DMS53 (cell line): ENCODE measurements at regions not wholly inside any gene's neighbourhood (a gene's known extent, or its start where the extent isn't known, plus 50 kb on each side); places are given as distances from the start of the nearest gene placed in this dataset.
"Not testable (repeated sequence)": the region's sequence is repeated elsewhere in the genome, so short reads cannot be mapped to it uniquely, and the experiment has no call there.

Experiments
- DNase-seq: peaks from one replicate; lab custom pipeline; 2025; lab: John Stamatoyannopoulos, UW

DNA sequence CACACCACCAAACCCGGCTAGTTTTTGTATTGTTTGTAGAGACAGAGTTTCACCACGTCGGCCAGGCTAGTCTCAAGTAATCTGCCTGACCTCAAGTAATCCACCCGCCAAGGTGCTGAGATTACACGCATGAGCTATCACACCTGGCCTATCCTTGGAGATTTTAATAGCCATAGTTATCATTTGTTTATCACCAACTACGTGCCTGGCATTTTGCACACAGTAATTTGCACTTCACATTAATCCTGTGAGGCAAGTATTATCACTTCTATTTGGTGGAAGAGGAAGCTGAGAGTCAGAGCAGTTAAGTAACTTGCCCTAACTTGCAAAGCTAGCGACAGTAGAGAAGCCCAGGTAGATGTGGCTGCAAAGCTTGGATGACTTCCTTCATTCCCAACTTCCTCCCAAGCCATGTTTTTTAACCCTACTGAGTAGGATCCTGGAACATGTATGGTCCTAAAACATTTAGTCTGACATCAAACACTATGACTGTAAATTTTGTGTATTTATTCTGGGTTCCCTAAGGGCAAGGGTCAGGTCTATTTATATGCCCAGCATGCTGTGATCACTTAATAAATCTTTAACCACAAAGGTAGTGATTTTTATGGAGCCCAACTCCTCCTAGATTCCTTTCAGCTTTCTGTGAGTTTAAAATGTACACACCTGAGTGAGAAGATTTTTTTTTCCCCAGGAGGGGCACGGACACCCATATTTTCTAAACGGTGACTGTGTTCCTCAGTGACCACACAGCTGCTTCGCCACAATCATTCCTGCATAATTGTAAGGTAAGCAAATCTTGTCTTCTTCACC is 100.2 kb upstream of the RAI14 start:
- peak; percentile 64 for DNase-seq

DNA sequence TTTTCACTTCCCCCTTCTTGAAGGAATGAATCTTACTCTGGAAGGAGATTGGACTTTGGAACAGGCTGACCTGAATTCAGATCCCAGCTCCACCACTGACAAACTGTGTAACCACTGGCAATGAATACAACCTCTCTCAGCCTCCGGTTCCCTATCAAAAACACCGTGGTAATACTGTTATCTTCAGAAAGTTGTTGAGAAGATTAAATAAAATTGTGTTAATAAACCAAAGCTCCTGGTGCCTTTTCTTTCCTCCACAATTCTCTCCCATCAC is 99.7 kb upstream of the RAI14 start:
- no peak for DNase-seq

DNA sequence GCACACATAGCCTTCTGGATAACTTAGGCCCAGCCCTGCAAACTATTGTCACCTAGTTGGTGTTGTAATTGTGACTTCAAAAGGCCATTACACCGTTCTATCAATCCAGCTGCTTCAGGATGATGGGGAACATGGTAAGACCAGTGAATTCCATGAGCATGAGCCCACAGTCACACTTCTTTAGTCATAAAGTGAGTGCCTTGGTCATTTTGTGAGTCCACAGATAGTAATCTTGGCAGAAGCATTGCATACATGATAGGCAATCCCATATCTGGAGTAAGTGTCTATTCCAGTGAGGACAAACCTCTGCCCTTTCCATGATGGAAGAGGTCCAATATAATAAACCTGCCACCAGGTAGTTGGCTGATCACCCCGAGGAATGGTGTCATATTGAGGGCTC is 94.5 kb upstream of the RAI14 start:
- not testable (repeated sequence) for DNase-seq

DNA sequence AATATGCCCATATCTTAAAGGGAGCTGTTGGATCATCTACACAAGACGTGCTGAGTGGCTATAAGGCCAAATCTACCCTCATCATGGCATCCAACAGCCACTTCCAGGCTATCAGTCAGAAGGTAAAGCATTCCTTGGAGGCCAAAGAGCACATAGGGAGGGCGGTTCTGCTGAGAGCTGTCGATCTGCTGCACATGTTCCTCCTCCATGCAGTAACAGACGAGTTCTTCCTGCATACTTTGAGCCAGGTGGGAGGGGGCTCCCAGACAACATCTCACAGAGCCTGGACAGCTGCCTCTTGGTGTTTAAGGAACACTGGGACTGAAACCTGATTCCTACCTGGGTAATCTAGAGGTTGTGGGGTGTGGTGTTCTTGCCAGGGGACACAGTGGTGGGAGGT is 93.3 kb upstream of the RAI14 start:
- DNase-seq = no peak

DNA sequence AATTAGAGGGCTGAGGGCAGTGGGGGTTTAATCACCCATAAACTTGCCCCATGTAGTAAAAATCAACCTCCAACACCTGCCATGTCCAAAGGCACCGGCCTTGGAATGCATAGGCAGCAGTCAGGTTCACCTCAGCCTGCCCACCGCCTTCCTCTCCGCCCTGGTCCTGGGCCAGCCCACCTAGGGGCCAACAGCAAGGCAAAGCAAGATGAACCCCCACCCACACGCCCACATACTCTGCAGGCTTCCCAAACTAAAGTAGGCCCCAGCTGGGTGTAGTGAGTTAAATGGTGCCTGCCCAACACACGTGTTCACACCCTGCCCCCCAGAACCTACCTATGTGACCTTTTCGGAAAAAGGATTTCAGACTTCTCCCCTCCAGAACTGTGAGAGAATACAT is 92.9 kb upstream of the RAI14 start:
- no peak for DNase-seq

DNA sequence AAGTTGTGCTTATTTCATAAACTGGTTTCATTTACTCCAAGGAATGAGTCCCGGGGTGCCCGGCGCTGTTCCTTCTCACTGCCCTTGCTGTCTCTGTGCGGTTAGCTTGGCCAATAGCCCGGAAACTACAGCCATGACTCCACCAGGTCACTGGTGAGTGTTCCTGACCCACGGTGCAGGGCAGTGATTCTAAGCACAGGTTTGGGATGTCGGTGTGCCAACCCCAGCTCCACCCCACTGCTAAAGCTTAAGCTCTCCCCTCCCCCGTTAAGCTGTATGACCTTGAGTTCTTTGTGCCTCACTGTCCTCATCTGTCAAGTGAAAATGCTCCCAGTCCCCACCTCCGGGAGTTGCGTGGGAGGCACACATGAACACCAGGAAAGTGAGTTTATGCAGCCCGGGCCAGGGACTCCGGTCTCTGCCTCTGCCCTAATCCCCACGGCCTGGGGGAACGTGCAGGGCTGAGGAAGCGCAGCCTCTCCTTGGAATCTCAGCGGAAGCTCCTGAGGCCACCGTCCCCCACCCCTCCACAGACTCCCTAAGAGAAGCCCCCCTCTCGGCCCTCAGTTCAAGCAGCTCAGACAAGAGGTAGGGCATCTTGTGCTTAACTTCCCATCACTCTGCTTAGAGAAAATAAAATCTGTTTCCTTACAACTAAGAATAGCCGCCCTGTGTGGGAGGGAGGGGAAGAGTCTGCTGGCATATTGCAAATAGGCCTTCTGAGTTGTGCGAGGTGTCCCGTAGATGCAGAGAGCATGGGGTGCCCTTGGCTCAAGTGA is 92.0 kb upstream of the RAI14 start:
- DNase-seq = no peak

DNA sequence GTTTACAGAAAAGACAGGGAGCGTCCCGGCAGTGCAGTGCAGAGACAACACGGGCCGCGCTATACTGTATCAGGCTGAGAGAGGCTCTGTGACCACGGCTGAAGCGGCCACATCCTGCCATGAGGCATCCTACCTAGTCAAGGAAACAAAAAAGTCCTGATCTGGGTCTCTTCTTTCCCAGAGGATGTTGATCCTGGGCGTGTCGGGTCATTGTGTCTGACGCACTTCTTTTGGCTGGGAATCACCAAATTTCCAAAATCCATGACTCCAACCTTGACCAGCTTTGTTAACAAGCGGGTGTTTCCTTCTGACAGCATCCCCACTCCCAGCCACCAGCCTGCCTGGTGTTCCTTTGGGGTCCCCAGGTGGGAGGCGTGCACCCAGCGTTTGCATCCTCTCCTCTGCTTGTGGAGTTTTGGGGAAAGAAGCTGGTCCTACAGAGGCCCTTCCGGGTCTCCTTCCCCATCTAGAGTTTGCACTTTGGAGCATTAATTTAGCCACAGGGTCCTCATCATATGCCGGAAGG is 91.4 kb upstream of the RAI14 start:
- DNase-seq = no peak

DNA sequence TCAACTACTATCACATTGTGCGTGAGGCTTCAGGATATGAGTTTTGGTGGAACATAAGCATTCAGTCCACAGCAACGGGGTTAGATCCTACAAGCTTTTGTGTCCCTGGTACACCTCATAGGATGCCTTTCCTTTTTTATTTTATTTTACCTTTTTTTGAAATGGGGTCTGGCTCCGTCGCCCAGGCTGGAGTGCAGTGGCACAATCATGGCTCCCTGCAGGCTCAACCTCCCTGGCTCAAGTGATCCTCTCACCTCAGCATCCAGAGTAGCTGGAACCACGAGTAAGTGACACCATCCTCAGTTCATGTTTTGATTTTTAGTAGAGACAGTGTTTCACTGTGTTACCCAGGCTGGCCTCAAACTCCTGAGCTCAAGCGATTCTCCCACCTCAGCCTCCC is 86.0 kb upstream of the RAI14 start:
- DNase-seq = no peak

DNA sequence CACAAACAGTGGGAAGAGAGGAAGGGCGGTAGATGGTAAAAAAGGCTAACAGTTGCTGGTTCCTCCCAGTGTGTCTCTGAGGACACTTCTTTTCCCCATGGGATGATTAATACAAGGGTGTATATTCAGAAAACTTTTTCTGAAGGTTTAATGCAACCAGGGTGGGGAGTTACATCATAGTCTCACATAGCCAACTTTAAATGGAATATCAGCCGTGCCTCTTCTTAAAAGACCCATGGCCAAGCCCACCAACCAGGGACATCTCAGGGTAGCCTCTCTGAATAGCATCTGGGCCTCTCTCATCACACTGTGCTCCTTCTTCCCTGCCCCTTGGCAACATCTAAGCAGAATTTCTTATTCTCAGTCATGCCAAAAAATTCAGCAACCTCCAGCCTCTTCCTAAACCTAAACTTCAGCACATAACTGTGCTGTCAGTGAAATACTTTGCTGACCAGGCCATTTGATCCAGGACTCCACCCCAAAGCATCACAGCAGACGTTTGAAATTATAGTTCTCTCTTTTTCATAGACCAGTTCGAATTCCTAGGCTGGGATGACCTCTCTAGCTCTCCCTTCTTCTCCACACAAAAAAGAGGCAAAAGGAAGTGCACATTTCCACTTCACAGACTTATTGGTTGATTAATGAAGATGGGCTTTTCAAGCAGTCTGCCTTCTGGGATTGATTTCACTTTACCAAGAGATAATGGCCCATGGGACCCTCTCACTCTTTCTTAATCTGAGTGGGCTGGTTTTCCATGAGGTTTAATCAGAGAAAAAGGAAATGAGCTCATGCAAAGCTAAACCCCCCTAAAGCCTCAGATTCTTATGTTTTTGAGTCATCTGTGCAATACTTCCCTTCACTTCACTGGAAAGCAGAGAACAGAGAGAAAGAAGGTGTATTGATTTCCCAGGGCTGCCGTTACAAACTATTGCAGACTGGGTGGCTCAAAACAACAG is 85.1 kb upstream of the RAI14 start:
- DNase-seq = no peak

DNA sequence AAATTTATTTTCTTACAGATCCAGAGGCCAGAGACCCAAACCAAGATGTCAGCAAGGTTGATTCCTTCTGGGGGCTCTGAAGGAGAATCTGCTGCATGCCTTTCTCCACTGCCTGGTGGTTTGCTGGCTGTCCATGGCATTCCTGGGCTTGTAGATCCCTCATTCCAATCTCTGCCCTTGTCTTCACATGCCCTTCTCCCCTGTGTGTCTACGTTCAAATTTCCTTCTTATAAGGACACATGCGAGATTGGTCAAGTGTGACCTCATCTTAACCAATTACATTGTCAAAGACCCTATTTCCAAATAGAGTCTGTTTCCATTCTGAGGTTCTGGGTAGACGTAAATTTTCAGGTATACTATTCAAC is 84.5 kb upstream of the RAI14 start:
- no peak for DNase-seq

DNA sequence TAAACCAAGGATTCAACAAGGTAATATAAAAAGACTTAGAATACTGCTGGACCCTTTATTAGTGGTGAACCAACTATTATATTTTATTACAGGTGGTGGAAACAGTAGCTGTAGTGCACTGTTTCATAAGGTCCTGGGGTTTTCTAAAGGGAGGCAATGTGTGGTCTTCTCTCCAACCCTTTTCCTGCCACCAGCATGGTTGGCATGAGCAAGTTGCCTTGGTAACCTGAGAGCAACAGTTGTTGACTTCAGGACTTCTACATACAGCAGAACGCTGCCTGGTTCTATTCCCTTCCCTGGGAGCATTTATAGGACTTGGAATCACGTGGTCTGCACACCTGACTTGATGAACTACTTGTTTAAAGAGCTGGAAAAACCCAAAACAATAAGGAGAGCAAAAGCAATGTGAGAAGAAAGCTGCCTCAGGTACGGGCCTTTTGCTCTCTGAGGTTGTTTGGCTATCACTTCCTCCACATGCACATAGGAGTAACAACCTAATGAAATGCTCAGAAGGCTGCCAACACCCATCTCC is 81.1 kb upstream of the RAI14 start:
- DNase-seq = peak; percentile 52

DNA sequence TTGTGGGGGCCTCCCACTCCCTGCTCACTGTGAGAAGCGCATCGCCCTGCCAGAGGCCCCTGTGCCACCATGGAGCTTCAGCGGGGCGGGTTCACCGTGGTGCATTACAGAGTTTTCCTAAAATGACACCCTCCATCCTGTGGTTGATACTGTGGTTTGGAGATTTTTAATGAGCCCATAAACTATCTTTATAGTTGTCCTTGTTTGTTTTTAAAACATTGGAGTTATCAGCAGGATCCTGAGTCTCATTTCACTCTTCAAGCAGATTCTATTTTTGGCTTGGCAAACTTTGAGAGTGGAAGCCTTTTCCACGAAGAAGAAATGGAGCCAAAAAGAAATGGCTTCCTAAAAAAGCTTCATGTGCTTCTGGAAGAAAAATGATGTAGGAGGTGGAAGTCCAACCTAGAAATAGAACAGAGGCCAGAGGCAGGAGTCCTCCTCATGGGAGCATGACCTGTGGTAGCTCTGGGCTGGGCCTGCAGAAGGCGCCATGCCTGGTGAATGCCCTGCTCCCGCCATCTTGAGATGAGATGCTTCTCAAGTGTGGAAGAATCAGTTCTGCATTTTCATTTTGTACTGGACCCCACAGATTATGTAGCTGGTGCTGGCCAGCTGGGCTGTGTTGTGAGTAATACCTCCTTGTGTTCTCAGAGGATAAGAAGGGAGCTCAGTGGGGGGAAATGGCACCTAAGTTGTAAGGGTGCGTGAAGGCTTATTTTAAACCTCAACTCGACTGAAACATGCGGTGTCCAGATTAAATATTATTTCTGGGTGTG is 79.0 kb upstream of the RAI14 start:
- DNase-seq = no peak

DNA sequence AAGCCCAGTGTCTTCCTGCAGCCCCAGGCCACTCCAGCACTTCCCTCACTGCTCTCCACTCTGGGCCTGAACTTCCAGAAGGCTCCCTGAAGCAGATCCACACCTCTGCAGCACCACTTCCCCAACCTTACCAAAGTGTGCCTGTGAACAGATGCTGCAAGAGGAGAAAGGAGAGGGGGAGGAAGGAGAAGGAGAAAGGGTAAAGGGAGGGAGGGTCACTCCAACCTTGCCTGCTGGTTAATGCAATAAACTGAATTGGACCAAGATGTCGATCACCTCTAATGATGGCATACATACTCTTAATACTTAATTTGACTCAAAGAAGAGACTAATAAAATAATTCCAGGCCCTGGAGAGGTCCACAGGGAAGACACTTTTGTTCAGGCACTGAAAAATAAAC is 77.2 kb upstream of the RAI14 start:
- no peak for DNase-seq

DNA sequence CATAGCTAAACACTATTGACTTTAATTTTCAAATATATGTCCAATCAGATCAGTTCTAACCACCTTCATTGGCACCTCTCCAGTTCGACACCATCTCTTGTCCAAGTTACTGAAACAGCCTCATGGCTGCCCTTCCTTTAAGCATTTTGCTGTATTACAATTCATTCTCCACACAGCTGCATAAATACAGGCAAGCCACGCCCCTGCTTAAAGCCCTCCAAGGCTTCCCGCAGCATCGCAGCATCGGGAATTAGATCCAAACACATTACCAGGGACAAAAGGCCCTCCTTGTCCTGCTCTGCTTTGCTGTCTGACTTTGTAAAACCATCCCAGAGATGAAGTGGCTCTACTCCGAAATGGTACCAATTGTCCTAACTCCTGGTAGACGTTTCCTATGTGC is 75.1 kb upstream of the RAI14 start:
- DNase-seq = no peak

DNA sequence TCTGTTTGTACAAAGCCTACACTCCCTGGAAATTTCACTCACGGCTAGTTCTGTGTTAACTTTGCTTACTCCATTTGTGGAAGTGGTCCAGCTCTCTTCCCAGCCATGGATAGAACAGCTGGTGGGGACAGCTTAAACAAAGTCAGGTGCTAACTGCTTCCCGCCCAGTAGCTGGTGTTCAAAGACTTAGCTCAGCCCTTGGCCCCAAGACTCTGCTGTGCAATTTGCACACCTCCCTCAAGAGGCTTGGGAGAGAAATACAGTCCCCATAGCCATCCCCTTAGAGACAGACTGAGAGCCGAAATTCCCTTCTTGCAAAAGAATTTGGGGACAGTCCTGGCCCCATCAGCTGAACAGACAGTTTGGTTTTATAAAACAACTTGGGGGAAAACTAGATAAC is 73.8 kb upstream of the RAI14 start:
- DNase-seq = no peak

DNA sequence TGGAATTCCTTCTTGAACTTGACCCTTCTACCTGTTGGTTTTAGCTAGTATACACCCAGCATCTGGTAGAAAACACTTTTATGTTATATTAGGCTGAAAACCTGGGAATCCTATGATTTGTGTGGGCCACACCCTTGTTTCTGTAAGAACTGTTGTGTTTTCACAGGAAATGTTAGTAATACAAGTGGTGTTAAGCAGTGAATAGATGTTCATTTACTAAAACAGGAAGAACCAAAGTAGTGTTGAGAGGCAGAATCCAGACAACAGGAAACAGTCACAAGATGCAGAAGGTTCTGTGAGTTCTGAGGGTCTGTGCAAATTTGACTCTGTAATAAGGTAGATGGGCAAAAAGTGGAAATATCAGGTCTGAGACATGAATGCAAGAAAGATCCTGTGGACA is 73.0 kb upstream of the RAI14 start:
- no peak for DNase-seq

DNA sequence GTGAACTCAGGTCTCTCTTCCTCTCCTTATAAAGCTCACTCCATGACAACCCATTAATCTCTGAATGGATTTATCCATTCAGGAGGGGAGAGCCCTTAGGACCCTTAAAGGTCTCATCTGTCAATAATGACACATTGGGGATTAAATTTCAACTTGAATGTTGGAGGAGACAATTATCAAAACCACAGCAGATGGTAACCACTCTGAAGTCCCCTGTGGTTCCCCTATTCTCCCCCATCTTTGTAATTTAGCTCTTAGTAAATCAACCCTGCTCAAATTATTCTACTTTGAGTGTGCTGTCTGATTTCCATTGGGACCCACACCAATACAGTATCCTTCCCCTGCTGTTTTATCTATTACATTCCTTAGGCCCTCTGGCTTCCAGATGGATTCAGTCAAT is 72.0 kb upstream of the RAI14 start:
- peak; percentile 44 for DNase-seq

DNA sequence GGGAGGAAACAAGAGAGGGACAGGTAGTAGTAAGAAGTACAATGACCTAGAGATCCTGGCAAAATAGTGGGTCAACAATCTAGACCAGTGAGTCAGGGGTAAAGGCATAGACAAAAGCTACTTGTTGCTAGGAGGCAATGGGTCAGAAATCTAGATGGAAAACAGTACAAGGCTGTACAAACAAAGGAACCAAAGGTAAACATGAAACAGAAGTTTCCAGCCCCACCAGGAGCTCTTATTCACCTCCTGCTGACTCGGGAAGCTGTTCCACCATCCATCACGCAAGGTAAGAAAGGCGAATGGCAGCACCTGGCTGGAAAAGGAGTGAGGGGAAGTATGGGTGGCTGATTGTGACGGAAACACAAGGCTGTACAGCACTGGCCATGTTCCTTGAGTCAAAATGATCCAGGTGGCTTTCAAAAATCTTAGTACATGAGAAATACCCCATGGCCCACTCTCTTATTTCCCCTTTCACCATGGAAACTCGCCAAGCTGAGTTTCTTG is 70.5 kb upstream of the RAI14 start:
- DNase-seq = peak; percentile 85

DNA sequence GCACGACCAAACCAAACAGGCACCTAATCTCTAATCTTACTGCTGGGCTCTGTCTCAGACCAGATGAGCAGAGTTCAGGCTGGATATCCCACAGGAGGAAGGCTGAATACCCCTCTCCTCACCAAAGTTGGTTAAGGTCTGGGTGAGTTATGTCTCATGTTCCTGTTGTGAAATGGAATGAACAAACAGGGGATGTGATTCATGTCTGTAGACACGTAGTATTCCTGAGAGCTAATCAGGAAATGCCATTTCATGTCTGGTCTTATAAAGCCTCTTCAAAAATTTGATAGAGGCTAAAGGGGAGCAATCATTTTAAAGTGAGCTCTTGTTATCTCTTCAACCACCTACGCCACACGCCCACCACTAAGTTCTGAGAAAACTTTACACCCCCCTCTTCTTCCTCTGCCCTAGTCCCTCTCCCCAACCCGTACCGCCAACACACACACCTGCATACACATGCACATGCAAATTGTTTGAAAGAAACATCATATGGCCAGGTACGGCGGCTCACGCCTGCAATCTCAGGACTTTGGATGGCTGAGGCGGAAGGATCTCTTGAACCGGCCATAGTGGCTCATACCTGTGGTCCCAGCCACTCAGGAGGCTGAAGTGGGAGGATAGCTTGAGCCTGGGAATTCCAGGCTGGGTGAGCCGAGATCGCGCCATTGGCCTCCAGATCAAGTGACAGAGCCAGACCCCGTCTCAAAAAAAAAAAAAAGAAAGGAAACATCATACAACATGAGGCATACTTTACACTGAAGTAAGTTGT is 69.8 kb upstream of the RAI14 start:
- DNase-seq = peak; percentile 55
